Panc1 (cell line): ENCODE measurements at regions not wholly inside any gene's neighbourhood (a gene's known extent, or its start where the extent isn't known, plus 50 kb on each side); places are given as distances from the start of the nearest gene placed in this dataset.

Experiments used
- ATAC-seq: fragments of 200-7000 bp; cut with Tn5 transposase; 2 replicates; pipeline ENCODE4 v1.9.1; 2020; ENCODE audit warnings: mild to moderate bottlenecking, moderate library complexity
- BruUV-seq: library from RNA; stranded (reverse); fragments of 400-500 nt; replicated peaks from 2 replicates; lab custom pipeline; 2021; lab: Mats Ljungman, UMichigan
- CTCF ChIA-PET: fragments of 300-600 bp; sonication (Branson Sonifier 250); formaldehyde crosslinking; loops from one replicate; lab custom pipeline; 2022; ENCODE audit warnings: antibody characterized with exemption; lab: Charles Lee
- POLR2A ChIA-PET: fragments of 300-600 bp; sonication (Branson Sonifier 250); formaldehyde crosslinking; loops from one replicate; lab custom pipeline; 2022; ENCODE audit warnings: antibody characterized with exemption; lab: Charles Lee
- DNase-seq: peaks from one replicate; pipeline ENCODE4 v3.0.0-alpha.2; 2010; ENCODE audit warnings: low read depth, low spot score
- H3K27ac ChIP-seq: 2 replicates; pipeline ENCODE4 v1.5.1; 2011; ENCODE audit warnings: mild to moderate bottlenecking, low read length, inconsistent platforms
- H3K27me3 ChIP-seq: fragments of 200-500 bp; sonication (Bioruptor generic); 2 replicates; pipeline ENCODE4 v1.6.0; 2014; ENCODE audit warnings: low read length, inconsistent platforms; ENCODE audit not compliant: control insufficient read depth, insufficient read depth
- H3K36me3 ChIP-seq: fragments of 200-500 bp; sonication (Bioruptor generic); 2 replicates; pipeline ENCODE4 v1.5.1; 2014; ENCODE audit warnings: inconsistent platforms, mild to moderate bottlenecking, low read length, moderate library complexity; ENCODE audit not compliant: control insufficient read depth, insufficient read depth
- H3K4me1 ChIP-seq: 2 replicates; pipeline ENCODE4 v1.5.1; 2011; ENCODE audit warnings: inconsistent platforms, mild to moderate bottlenecking, low read length, moderate library complexity; ENCODE audit not compliant: control insufficient read depth, insufficient read depth
- H3K4me3 ChIP-seq, 2 experiments: 2 replicates each; pipeline ENCODE4 v1.5.1; 2011 to 2012; ENCODE audit warnings: low read depth in 2 of 2, low read length in 2 of 2, mild to moderate bottlenecking in 2 of 2, inconsistent platforms in 1 of 2, moderate library complexity in 1 of 2
- H3K9me3 ChIP-seq: fragments of 200-500 bp; sonication (Bioruptor generic); 2 replicates; pipeline ENCODE4 v1.5.1; 2014; ENCODE audit warnings: low read depth, mild to moderate bottlenecking, inconsistent platforms, low read length, moderate library complexity; ENCODE audit not compliant: control insufficient read depth, insufficient read depth
- POLR2AphosphoS5 ChIP-seq: IDR thresholded peaks from 2 replicates; pipeline ENCODE4 v1.6.1; 2012; ENCODE audit warnings: mild to moderate bottlenecking, low read depth, low read length, moderate library complexity
- SIN3A ChIP-seq: IDR thresholded peaks from 2 replicates; pipeline ENCODE4 v1.6.1; 2012; ENCODE audit warnings: low read depth, mild to moderate bottlenecking, low read length, moderate library complexity, borderline replicate concordance; ENCODE audit not compliant: insufficient read depth
- TCF7L2 ChIP-seq: IDR thresholded peaks from 2 replicates; pipeline ENCODE4 v1.6.1; 2011; ENCODE audit warnings: mild to moderate bottlenecking, low read depth, low read length, inconsistent platforms
- in situ Hi-C: cut with HindIII; loops from 2 replicates; pipeline ENCODE4 v1.10.0; 2016; ENCODE audit warnings: low sequenced_read_pairs, low pct_unique_long_range_greater_than_20kb
- intact Hi-C: fragments of 100-400 bp; cut with micrococcal nuclease; formaldehyde crosslinking; loops from one replicate; pipeline ENCODE4 v1.10.0; 2022; ENCODE audit not compliant: unreplicated experiment
- TF ChIP-seq, protein P1 (sequence below): fragments of 450-650 bp; IDR thresholded peaks from 2 replicates; pipeline ENCODE4 v1.5.1; 2017; ENCODE audit warnings: mild to moderate bottlenecking
- TF ChIP-seq, protein P2 (sequence below), 2 experiments: IDR thresholded peaks; 2 replicates each; pipeline ENCODE4 v1.6.1; 2011 to 2012; ENCODE audit warnings: low read depth in 2 of 2, control low read depth in 1 of 2, low read length in 1 of 2, mild to moderate bottlenecking in 1 of 2, moderate library complexity in 1 of 2; ENCODE audit not compliant: insufficient read depth in 1 of 2

DNA sequence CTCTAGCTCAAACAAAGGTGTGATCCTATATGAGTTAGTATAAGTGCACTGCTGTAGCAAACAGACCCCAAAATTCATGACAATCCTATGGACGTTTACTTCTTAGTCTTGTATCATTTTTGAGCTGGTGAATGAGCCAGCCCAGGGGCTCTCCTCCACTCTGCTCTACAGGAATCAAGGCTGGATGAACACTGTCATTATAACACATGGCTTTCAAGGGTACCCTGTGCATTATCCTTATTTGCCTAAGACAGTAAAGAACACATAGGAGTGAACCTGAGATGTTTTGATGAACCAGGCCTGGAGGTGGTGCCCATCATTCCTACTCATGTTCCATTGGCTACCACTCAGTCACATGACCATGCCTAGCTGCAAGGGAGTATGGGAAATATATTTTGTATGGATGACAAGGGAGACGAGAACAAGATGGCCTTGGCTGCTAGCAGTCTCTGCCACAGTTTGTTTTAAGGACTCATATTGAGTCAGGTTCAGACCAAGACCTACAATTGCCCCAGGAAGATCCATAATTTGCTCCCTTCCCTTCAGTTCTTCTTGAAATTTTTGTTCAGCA, 107.4 kb upstream of the HES1 start:
- in situ Hi-C loops (no loop called here), intact Hi-C loops (no loop called here)
- CTCF ChIA-PET: interaction anchor here (0.6 kb wide), 1 partner anchor 1714 kb away, joined by 3 read pairs; no protein-coding TSS in a partner anchor
- DNase-seq: no peak
- H3K36me3 ChIP-seq: no peaks in the 10 kb centered on the region
- no peaks in the 10 kb centered on the region for H3K27me3 ChIP-seq
- no peak for TF ChIP-seq SIN3A
- TF ChIP-seq, protein P1, sequence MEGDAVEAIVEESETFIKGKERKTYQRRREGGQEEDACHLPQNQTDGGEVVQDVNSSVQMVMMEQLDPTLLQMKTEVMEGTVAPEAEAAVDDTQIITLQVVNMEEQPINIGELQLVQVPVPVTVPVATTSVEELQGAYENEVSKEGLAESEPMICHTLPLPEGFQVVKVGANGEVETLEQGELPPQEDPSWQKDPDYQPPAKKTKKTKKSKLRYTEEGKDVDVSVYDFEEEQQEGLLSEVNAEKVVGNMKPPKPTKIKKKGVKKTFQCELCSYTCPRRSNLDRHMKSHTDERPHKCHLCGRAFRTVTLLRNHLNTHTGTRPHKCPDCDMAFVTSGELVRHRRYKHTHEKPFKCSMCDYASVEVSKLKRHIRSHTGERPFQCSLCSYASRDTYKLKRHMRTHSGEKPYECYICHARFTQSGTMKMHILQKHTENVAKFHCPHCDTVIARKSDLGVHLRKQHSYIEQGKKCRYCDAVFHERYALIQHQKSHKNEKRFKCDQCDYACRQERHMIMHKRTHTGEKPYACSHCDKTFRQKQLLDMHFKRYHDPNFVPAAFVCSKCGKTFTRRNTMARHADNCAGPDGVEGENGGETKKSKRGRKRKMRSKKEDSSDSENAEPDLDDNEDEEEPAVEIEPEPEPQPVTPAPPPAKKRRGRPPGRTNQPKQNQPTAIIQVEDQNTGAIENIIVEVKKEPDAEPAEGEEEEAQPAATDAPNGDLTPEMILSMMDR: no peak
- TF ChIP-seq, protein P2, sequence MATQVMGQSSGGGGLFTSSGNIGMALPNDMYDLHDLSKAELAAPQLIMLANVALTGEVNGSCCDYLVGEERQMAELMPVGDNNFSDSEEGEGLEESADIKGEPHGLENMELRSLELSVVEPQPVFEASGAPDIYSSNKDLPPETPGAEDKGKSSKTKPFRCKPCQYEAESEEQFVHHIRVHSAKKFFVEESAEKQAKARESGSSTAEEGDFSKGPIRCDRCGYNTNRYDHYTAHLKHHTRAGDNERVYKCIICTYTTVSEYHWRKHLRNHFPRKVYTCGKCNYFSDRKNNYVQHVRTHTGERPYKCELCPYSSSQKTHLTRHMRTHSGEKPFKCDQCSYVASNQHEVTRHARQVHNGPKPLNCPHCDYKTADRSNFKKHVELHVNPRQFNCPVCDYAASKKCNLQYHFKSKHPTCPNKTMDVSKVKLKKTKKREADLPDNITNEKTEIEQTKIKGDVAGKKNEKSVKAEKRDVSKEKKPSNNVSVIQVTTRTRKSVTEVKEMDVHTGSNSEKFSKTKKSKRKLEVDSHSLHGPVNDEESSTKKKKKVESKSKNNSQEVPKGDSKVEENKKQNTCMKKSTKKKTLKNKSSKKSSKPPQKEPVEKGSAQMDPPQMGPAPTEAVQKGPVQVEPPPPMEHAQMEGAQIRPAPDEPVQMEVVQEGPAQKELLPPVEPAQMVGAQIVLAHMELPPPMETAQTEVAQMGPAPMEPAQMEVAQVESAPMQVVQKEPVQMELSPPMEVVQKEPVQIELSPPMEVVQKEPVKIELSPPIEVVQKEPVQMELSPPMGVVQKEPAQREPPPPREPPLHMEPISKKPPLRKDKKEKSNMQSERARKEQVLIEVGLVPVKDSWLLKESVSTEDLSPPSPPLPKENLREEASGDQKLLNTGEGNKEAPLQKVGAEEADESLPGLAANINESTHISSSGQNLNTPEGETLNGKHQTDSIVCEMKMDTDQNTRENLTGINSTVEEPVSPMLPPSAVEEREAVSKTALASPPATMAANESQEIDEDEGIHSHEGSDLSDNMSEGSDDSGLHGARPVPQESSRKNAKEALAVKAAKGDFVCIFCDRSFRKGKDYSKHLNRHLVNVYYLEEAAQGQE (IDR thresholded peaks at IDR 0.05; ENCODE audit: insufficient read depth in 1 of 2, low read depth in 2 of 2, low read length in 1 of 2): no peak
- no peak for TF ChIP-seq TCF7L2
- no peak for TF ChIP-seq POLR2AphosphoS5
- no peak for ATAC-seq
- no peaks in the 10 kb centered on the region for H3K4me1 ChIP-seq
- H3K27ac ChIP-seq: no peak overlapping the region
- no TSS peak for BruUV-seq
- no peaks in the 10 kb centered on the region for H3K9me3 ChIP-seq
- POLR2A ChIA-PET: no interaction called here
- no peak overlapping the region for H3K4me3 ChIP-seq

DNA sequence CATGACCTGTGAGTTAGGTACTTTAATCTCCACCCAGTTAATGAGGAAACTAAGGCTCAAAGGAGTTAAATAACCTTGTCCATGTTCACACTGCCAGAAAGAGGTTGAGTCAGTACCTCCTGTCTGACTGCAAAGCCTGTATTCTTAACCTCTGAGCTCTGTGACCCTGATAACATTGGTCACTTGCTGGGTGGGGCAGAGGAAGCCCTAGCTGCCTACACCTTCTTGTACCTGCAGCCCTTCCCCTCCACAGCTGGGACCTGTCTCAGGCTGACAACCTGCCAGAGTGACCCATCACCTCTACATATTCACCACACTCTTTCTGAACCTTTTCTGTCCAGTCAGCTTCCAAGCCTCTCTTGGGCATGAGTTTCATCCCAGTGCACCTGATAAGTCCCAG, 106.1 kb upstream of the HES1 start:
- intact Hi-C loops: no loop called here
- no peak overlapping the region for H3K4me3 ChIP-seq
- POLR2A ChIA-PET: no interaction called here
- H3K27ac ChIP-seq: no peak overlapping the region
- no TSS peak for BruUV-seq
- in situ Hi-C loops: no loop called here
- CTCF ChIA-PET: no interaction called here
- H3K27me3 ChIP-seq: no peaks in the 10 kb centered on the region
- H3K4me1 ChIP-seq: no peaks in the 10 kb centered on the region
- TF ChIP-seq TCF7L2: no peak
- TF ChIP-seq, protein P2 (IDR thresholded peaks at IDR 0.05; ENCODE audit: insufficient read depth in 1 of 2, low read depth in 2 of 2, low read length in 1 of 2): no peak
- TF ChIP-seq, protein P1: no peak
- TF ChIP-seq POLR2AphosphoS5: no peak
- no peak for TF ChIP-seq SIN3A
- ATAC-seq (no peak), DNase-seq (no peak)
- H3K9me3 ChIP-seq: no peaks in the 10 kb centered on the region
- H3K36me3 ChIP-seq: no peaks in the 10 kb centered on the region
